ENCODE measurements at regions not wholly inside any gene's neighbourhood (a gene's known extent, or its start where the extent isn't known, plus 50 kb on each side); places are given as distances from the start of the nearest gene placed in this dataset.

GRCh38 chr3:64457811-64458210 lies 230.0 kb downstream of the ADAMTS9 start:
- TF ChIP-seq ZNF274 (IDR thresholded peaks at IDR 0.05; ENCODE audit: low read depth, low read length) = no peak
- no peak for TF ChIP-seq YY1 (IDR thresholded peaks at IDR 0.05; ENCODE audit: insufficient read depth, insufficient read length)
